HCT116 (cell line): ENCODE measurements at regions not wholly inside any gene's neighbourhood (a gene's known extent, or its start where the extent isn't known, plus 50 kb on each side); places are given as distances from the start of the nearest gene placed in this dataset.

Experiments
- ATAC-seq: fragments of 200-7000 bp; cut with Tn5 transposase; 2 replicates; pipeline ENCODE4 v1.9.1; 2020; ENCODE audit warnings: mild to moderate bottlenecking, moderate library complexity
- BruUV-seq: library from RNA; stranded (reverse); fragments of 400-500 nt; replicated peaks from 2 replicates; lab custom pipeline; 2021; lab: Mats Ljungman, UMichigan
- CTCF ChIA-PET: fragments of 300-600 bp; sonication (Branson Sonifier 250); formaldehyde crosslinking; loops from one replicate; lab custom pipeline; 2021; ENCODE audit warnings: antibody characterized with exemption; lab: Charles Lee
- POLR2A ChIA-PET: fragments of 300-600, 350-600 bp; sonication (Branson Sonifier 250); formaldehyde crosslinking; loops from one replicate; lab custom pipeline; 2021; ENCODE audit warnings: antibody characterized with exemption; lab: Charles Lee
- RAD21 ChIA-PET, 2 experiments: fragments of 300-600 bp; sonication (Branson Sonifier 250); formaldehyde crosslinking; loops; one replicate each; lab custom pipeline; 2023; ENCODE audit warnings: low total read pairs in 2 of 2; ENCODE audit not compliant: uncharacterized antibody in 2 of 2, unreplicated experiment in 2 of 2, low non-redundant PET in 1 of 2; lab: Charles Lee
- DNase-seq: peaks from one replicate; pipeline ENCODE4 v3.0.0-alpha.2; 2010; ENCODE audit warnings: low read depth, low spot score
- H2AFZ ChIP-seq: fragments of 200-600 bp; shearing (Covaris generic), sonication (generic); 2 replicates; pipeline ENCODE4 v1.6.1; 2017; ENCODE audit warnings: low read depth, mixed run types, mixed read lengths, antibody characterized with exemption, low read length; ENCODE audit not compliant: poor library complexity, severe bottlenecking
- H3K27ac ChIP-seq: 2 replicates; pipeline ENCODE4 v1.5.1; 2012; ENCODE audit warnings: low read depth, low read length
- H3K27me3 ChIP-seq: fragments of 200-600 bp; sonication (generic); 2 replicates; pipeline ENCODE4 v1.6.1; 2016; ENCODE audit warnings: mixed run types, low read length, mixed read lengths; ENCODE audit not compliant: insufficient read depth
- H3K36me3 ChIP-seq, 2 experiments: fragments of 200-500 bp in 1 of 2; fragments of 200-600 bp in 1 of 2; sonication (Bioruptor generic) in 1 of 2; sonication (generic) in 1 of 2; 2 replicates each; pipeline versions ENCODE4 v1.5.1 to v1.6.1; 2014 to 2016; ENCODE audit warnings: low read length in 2 of 2, inconsistent platforms in 1 of 2, mixed read lengths in 1 of 2, mixed run types in 1 of 2; ENCODE audit not compliant: insufficient read depth in 2 of 2, control insufficient read depth in 1 of 2
- H3K4me1 ChIP-seq, 2 experiments: fragments of 200-600 bp in 1 of 2; sonication (generic) in 1 of 2; 2 replicates each; pipeline versions ENCODE4 v1.5.1 to v1.6.1; 2012 to 2017; ENCODE audit warnings: low read length in 2 of 2, inconsistent platforms in 1 of 2, mild to moderate bottlenecking in 1 of 2, mixed read lengths in 1 of 2, mixed run types in 1 of 2, moderate library complexity in 1 of 2; ENCODE audit not compliant: insufficient read depth in 2 of 2, control insufficient read depth in 1 of 2
- H3K4me2 ChIP-seq: fragments of 200-600 bp; sonication (generic); 2 replicates; pipeline ENCODE4 v1.6.1; 2017; ENCODE audit warnings: mixed run types, low read length, mixed read lengths
- H3K4me3 ChIP-seq, 2 experiments: fragments of 200-600 bp in 1 of 2; sonication (generic) in 1 of 2; replicated peaks in 1 of 2; 2 replicates each; pipeline ENCODE4 v1.5.1; 2011 to 2016; ENCODE audit warnings: low read length in 2 of 2, control low read depth in 1 of 2, low read depth in 1 of 2, mild to moderate bottlenecking in 1 of 2, mixed read lengths in 1 of 2, mixed run types in 1 of 2
- H3K79me2 ChIP-seq: fragments of 200-600 bp; sonication (generic); 2 replicates; pipeline ENCODE4 v1.6.1; 2017; ENCODE audit warnings: mild to moderate bottlenecking, mixed run types, low read length, moderate library complexity, mixed read lengths; ENCODE audit not compliant: insufficient read depth
- H3K9ac ChIP-seq: fragments of 200-600 bp; sonication (generic); 2 replicates; pipeline ENCODE4 v1.6.1; 2016; ENCODE audit warnings: low read length, mixed read lengths
- H3K9me2 ChIP-seq: fragments of 200-600 bp; sonication (generic), shearing (Covaris generic); 2 replicates; pipeline ENCODE4 v1.6.1; 2017; ENCODE audit warnings: mixed run types, mild to moderate bottlenecking, moderate library complexity; ENCODE audit not compliant: insufficient read depth
- H3K9me3 ChIP-seq, 2 experiments: fragments of 200-500 bp in 1 of 2; fragments of 200-600 bp in 1 of 2; sonication (Bioruptor generic) in 1 of 2; sonication (generic) in 1 of 2; 2 replicates each; pipeline ENCODE4 v1.6.1; 2014 to 2017; ENCODE audit warnings: low read length in 2 of 2, mixed read lengths in 2 of 2, inconsistent platforms in 1 of 2, low read depth in 1 of 2, mild to moderate bottlenecking in 1 of 2, mixed run types in 1 of 2, moderate library complexity in 1 of 2; ENCODE audit not compliant: control insufficient read depth in 1 of 2, insufficient read depth in 1 of 2
- H4K20me1 ChIP-seq: fragments of 200-600 bp; sonication (generic), shearing (Covaris generic); 2 replicates; pipeline ENCODE4 v1.6.1; 2017; ENCODE audit warnings: mixed run types, mild to moderate bottlenecking, moderate library complexity; ENCODE audit not compliant: insufficient read depth
- CBX3 ChIP-seq: IDR thresholded peaks from 2 replicates; pipeline ENCODE4 v1.6.1; 2012; ENCODE audit warnings: low read depth
- CEBPB ChIP-seq: IDR thresholded peaks from 2 replicates; pipeline ENCODE4 v1.6.1; 2012; ENCODE audit warnings: low read depth
- EGR1 ChIP-seq: IDR thresholded peaks from 2 replicates; pipeline ENCODE4 v1.6.1; 2012; ENCODE audit warnings: low read depth
- ELF1 ChIP-seq: IDR thresholded peaks from 2 replicates; pipeline ENCODE4 v1.6.1; 2012; ENCODE audit warnings: low read depth, borderline replicate concordance
- EZH2 ChIP-seq: fragments of 200-600 bp; sonication (generic); IDR thresholded peaks from 2 replicates; pipeline ENCODE4 v1.6.1; 2017; ENCODE audit warnings: antibody characterized with exemption, mixed run types
- EZH2phosphoT487 ChIP-seq: fragments of 200-600 bp; IDR thresholded peaks from 2 replicates; pipeline ENCODE4 v1.6.1; 2018; ENCODE audit warnings: antibody characterized with exemption, borderline replicate concordance
- FOSL1 ChIP-seq: IDR thresholded peaks from 2 replicates; pipeline ENCODE4 v1.6.1; 2012; ENCODE audit warnings: low read depth
- JUND ChIP-seq: IDR thresholded peaks from 2 replicates; pipeline ENCODE4 v1.6.1; 2012
- POLR2A ChIP-seq: IDR thresholded peaks from 2 replicates; pipeline ENCODE4 v1.7.0; 2011; ENCODE audit warnings: borderline replicate concordance; ENCODE audit not compliant: insufficient read depth, insufficient read length; ENCODE audit errors: extremely low read depth
- POLR2AphosphoS5 ChIP-seq: IDR thresholded peaks from 2 replicates; pipeline ENCODE4 v1.6.1; 2011; ENCODE audit warnings: mild to moderate bottlenecking, low read depth, low read length, moderate library complexity
- RAD21 ChIP-seq: IDR thresholded peaks from 2 replicates; pipeline ENCODE4 v1.6.1; 2012; ENCODE audit warnings: low read depth, mild to moderate bottlenecking
- SP1 ChIP-seq: IDR thresholded peaks from 2 replicates; pipeline ENCODE4 v1.6.1; 2012; ENCODE audit warnings: low read depth
- SRF ChIP-seq: IDR thresholded peaks from 2 replicates; pipeline ENCODE4 v1.6.1; 2012; ENCODE audit warnings: low read depth
- TCF7L2 ChIP-seq: IDR thresholded peaks from 2 replicates; pipeline ENCODE4 v1.7.0; 2011; ENCODE audit warnings: borderline replicate concordance, inconsistent platforms; ENCODE audit not compliant: insufficient read depth, insufficient read length; ENCODE audit errors: extremely low read depth
- YY1 ChIP-seq: IDR thresholded peaks from 2 replicates; pipeline ENCODE4 v1.6.1; 2011; ENCODE audit warnings: low read length, low read depth, moderate library complexity, mild to moderate bottlenecking; ENCODE audit not compliant: insufficient replicate concordance; ENCODE audit errors: extremely low read depth
- ZFX ChIP-seq: fragments of 450-650 bp; IDR thresholded peaks from 2 replicates; pipeline ENCODE4 v1.6.1; 2017
- intact Hi-C: fragments of 100-400 bp; cut with micrococcal nuclease; formaldehyde crosslinking; loops from 2 replicates; pipeline ENCODE4 v1.10.0; 2022
- TF ChIP-seq, protein P1 (sequence below): IDR thresholded peaks from 2 replicates; pipeline ENCODE4 v1.6.1; 2012
- TF ChIP-seq, protein P2 (sequence below), 3 experiments: fragments of 200-600 bp in 1 of 3; sonication (generic) in 1 of 3; IDR thresholded peaks in 2 of 3; conservative IDR thresholded peaks in 1 of 3; 2 replicates each; pipeline ENCODE4 v1.5.1; 2012 to 2017; ENCODE audit warnings: low read depth in 2 of 3, low read length in 2 of 3, antibody characterized with exemption in 1 of 3, borderline replicate concordance in 1 of 3, control low read depth in 1 of 3, mild to moderate bottlenecking in 1 of 3, mixed read lengths in 1 of 3, mixed run types in 1 of 3, moderate library complexity in 1 of 3; ENCODE audit not compliant: insufficient read depth in 1 of 3
- TF ChIP-seq, protein P3 (sequence below): IDR thresholded peaks from 2 replicates; pipeline ENCODE4 v1.6.1; 2012; ENCODE audit warnings: low read depth

DNA sequence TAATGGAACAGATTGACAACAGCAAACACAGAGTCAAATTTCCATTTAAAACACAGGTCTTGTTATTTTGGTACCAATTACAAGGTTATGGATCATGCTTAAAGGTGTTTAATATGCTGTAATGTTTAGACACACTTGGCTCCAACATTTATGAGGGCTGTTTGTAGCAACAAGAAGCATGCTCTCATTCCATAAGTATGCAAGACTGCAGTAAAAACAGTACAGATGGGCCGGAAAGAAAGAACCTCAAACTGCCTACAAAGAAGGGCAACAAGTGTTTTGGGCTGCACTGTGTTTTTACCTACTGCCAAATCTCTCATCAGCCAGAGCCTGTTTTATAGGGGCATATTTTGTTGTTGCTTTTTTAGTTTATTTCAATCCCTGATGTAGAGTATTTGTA is 100.5 kb upstream of the HS3ST3A1 start:
- Histone ChIP-seq H3K4me3 (no peak overlapping the region), H3K27ac (no peak overlapping the region), H3K27me3 (peaks cover 7% of the 10 kb centered on the region; the same call in 1 of the 2 replicates), H3K4me1 (no peaks in the 10 kb centered on the region), H3K9ac (no peak overlapping the region), H3K9me2 (no peaks in the 10 kb centered on the region), H3K79me2 (no peaks in the 10 kb centered on the region), H3K9me3 (no peaks in the 10 kb centered on the region), H3K4me2 (no peak overlapping the region), H4K20me1 (no peaks in the 10 kb centered on the region), H2AFZ (no peak overlapping the region), H3K36me3 (no peaks in the 10 kb centered on the region)
- ATAC-seq (no peak), DNase-seq (no peak)
- ChIA-PET RAD21 (no interaction called here), CTCF (no interaction called here), POLR2A (no interaction called here)
- intact Hi-C loops = no loop called here
- no TSS peak for BruUV-seq
- TF ChIP-seq SP1 = no peak
- no peak for TF ChIP-seq CBX3
- no peak for TF ChIP-seq POLR2A
- TF ChIP-seq, protein P1, sequence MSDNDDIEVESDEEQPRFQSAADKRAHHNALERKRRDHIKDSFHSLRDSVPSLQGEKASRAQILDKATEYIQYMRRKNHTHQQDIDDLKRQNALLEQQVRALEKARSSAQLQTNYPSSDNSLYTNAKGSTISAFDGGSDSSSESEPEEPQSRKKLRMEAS = no peak
- TF ChIP-seq EZH2 = no peak
- TF ChIP-seq, protein P2, sequence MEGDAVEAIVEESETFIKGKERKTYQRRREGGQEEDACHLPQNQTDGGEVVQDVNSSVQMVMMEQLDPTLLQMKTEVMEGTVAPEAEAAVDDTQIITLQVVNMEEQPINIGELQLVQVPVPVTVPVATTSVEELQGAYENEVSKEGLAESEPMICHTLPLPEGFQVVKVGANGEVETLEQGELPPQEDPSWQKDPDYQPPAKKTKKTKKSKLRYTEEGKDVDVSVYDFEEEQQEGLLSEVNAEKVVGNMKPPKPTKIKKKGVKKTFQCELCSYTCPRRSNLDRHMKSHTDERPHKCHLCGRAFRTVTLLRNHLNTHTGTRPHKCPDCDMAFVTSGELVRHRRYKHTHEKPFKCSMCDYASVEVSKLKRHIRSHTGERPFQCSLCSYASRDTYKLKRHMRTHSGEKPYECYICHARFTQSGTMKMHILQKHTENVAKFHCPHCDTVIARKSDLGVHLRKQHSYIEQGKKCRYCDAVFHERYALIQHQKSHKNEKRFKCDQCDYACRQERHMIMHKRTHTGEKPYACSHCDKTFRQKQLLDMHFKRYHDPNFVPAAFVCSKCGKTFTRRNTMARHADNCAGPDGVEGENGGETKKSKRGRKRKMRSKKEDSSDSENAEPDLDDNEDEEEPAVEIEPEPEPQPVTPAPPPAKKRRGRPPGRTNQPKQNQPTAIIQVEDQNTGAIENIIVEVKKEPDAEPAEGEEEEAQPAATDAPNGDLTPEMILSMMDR (IDR thresholded peaks at IDR 0.05 in 2 of 3, conservative IDR thresholded peaks at IDR 0.05 in 1 of 3; ENCODE audit: borderline replicate concordance in 1 of 3, insufficient read depth in 1 of 3, low read depth in 2 of 3, low read length in 2 of 3) = no peak
- no peak for TF ChIP-seq ZFX
- no peak for TF ChIP-seq EGR1
- no peak for TF ChIP-seq POLR2AphosphoS5
- TF ChIP-seq SRF = no peak
- TF ChIP-seq CEBPB = no peak
- TF ChIP-seq, protein P3, sequence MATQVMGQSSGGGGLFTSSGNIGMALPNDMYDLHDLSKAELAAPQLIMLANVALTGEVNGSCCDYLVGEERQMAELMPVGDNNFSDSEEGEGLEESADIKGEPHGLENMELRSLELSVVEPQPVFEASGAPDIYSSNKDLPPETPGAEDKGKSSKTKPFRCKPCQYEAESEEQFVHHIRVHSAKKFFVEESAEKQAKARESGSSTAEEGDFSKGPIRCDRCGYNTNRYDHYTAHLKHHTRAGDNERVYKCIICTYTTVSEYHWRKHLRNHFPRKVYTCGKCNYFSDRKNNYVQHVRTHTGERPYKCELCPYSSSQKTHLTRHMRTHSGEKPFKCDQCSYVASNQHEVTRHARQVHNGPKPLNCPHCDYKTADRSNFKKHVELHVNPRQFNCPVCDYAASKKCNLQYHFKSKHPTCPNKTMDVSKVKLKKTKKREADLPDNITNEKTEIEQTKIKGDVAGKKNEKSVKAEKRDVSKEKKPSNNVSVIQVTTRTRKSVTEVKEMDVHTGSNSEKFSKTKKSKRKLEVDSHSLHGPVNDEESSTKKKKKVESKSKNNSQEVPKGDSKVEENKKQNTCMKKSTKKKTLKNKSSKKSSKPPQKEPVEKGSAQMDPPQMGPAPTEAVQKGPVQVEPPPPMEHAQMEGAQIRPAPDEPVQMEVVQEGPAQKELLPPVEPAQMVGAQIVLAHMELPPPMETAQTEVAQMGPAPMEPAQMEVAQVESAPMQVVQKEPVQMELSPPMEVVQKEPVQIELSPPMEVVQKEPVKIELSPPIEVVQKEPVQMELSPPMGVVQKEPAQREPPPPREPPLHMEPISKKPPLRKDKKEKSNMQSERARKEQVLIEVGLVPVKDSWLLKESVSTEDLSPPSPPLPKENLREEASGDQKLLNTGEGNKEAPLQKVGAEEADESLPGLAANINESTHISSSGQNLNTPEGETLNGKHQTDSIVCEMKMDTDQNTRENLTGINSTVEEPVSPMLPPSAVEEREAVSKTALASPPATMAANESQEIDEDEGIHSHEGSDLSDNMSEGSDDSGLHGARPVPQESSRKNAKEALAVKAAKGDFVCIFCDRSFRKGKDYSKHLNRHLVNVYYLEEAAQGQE = no peak
- no peak for TF ChIP-seq YY1
- TF ChIP-seq RAD21 = no peak
- TF ChIP-seq JUND = no peak
- TF ChIP-seq ELF1 = no peak
- no peak for TF ChIP-seq EZH2phosphoT487
- TF ChIP-seq FOSL1 = no peak
- no peak for TF ChIP-seq TCF7L2
